H9 (cell line): ENCODE measurements at regions not wholly inside any gene's neighbourhood (a gene's known extent, or its start where the extent isn't known, plus 50 kb on each side); places are given as distances from the start of the nearest gene placed in this dataset.

Source experiments
- DNase-seq: peaks from one replicate; pipeline ENCODE4 v3.0.0-alpha.2; 2017
- H2AFZ ChIP-seq: one replicate; pipeline ENCODE4 v1.6.1; 2013; ENCODE audit warnings: mild to moderate bottlenecking, low read length, control low read depth, moderate library complexity
- H2AK5ac ChIP-seq: 2 replicates; pipeline ENCODE4 v1.6.1; 2013; ENCODE audit warnings: low read length, control low read depth, mixed read lengths; ENCODE audit not compliant: insufficient read length
- H2BK120ac ChIP-seq: one replicate; pipeline ENCODE4 v1.6.1; 2013; ENCODE audit warnings: low read depth, mild to moderate bottlenecking, low read length, control low read depth, inconsistent platforms; ENCODE audit not compliant: poor library complexity, severe bottlenecking
- H2BK12ac ChIP-seq: 2 replicates; pipeline ENCODE4 v1.6.1; 2013; ENCODE audit warnings: low read length, control low read depth, mixed read lengths, low read depth; ENCODE audit not compliant: insufficient read length
- H2BK15ac ChIP-seq: 2 replicates; pipeline ENCODE4 v1.6.1; 2013; ENCODE audit warnings: low read depth, low read length, control low read depth
- H2BK20ac ChIP-seq: one replicate; pipeline ENCODE4 v1.6.1; 2013; ENCODE audit warnings: low read depth, mild to moderate bottlenecking, low read length, control low read depth, inconsistent platforms; ENCODE audit not compliant: poor library complexity, severe bottlenecking
- H2BK5ac ChIP-seq: 2 replicates; pipeline ENCODE4 v1.6.1; 2013; ENCODE audit warnings: low read length, control low read depth, mixed read lengths; ENCODE audit not compliant: insufficient read length
- H3K14ac ChIP-seq: 2 replicates; pipeline ENCODE4 v1.6.1; 2013; ENCODE audit warnings: low read length, control low read depth; ENCODE audit not compliant: insufficient read depth
- H3K18ac ChIP-seq: 2 replicates; pipeline ENCODE4 v1.6.1; 2013; ENCODE audit warnings: low read depth, mild to moderate bottlenecking, mixed read lengths, low read length, control low read depth; ENCODE audit not compliant: insufficient read length
- H3K23ac ChIP-seq: 2 replicates; pipeline ENCODE4 v1.6.1; 2013; ENCODE audit warnings: low read length, control low read depth, mixed read lengths, low read depth; ENCODE audit not compliant: insufficient read length
- H3K23me2 ChIP-seq: 2 replicates; pipeline ENCODE4 v1.6.1; 2013; ENCODE audit warnings: low read depth, mild to moderate bottlenecking, mixed read lengths, low read length, control low read depth; ENCODE audit not compliant: insufficient read length, poor library complexity, severe bottlenecking
- H3K27ac ChIP-seq: 2 replicates; pipeline ENCODE4 v1.5.1; 2013; ENCODE audit warnings: low read length, control low read depth, mixed read lengths, low read depth; ENCODE audit not compliant: insufficient read length
- H3K27me3 ChIP-seq: 2 replicates; pipeline ENCODE4 v1.6.1; 2013; ENCODE audit warnings: low read length, control low read depth, inconsistent platforms; ENCODE audit not compliant: insufficient read depth
- H3K4ac ChIP-seq: 2 replicates; pipeline ENCODE4 v1.6.1; 2013; ENCODE audit warnings: low read depth, mild to moderate bottlenecking, control low read depth, inconsistent platforms, low read length, moderate library complexity
- H3K4me1 ChIP-seq: 2 replicates; pipeline ENCODE4 v1.6.1; 2013; ENCODE audit warnings: low read length, control low read depth, inconsistent platforms; ENCODE audit not compliant: insufficient read depth
- H3K4me2 ChIP-seq: 2 replicates; pipeline ENCODE4 v1.6.1; 2013; ENCODE audit warnings: low read length, control low read depth, mixed read lengths; ENCODE audit not compliant: insufficient read length, insufficient read depth
- H3K56ac ChIP-seq: 2 replicates; pipeline ENCODE4 v1.6.1; 2013; ENCODE audit warnings: low read depth, mild to moderate bottlenecking, mixed read lengths, low read length, control low read depth; ENCODE audit not compliant: insufficient read length
- H3K79me1 ChIP-seq: 2 replicates; pipeline ENCODE4 v1.6.1; 2013; ENCODE audit warnings: low read depth, mild to moderate bottlenecking, moderate library complexity, low read length, control low read depth, inconsistent platforms; ENCODE audit not compliant: insufficient read depth, poor library complexity, severe bottlenecking
- H3K79me2 ChIP-seq: 2 replicates; pipeline ENCODE4 v1.6.1; 2013; ENCODE audit warnings: low read length, control low read depth, inconsistent platforms; ENCODE audit not compliant: insufficient read depth
- H3K9ac ChIP-seq: 2 replicates; pipeline ENCODE4 v1.6.1; 2013; ENCODE audit warnings: low read length, control low read depth, mixed read lengths; ENCODE audit not compliant: insufficient read length; ENCODE audit errors: extremely low read depth
- H3K9me3 ChIP-seq: one replicate; pipeline ENCODE4 v1.6.1; 2013; ENCODE audit warnings: low read depth, low read length, inconsistent platforms; ENCODE audit not compliant: control insufficient read depth
- H3T11ph ChIP-seq: one replicate; pipeline ENCODE4 v1.6.1; 2013; ENCODE audit warnings: mild to moderate bottlenecking, low read length, control low read depth, inconsistent platforms
- H4K20me1 ChIP-seq: one replicate; pipeline ENCODE4 v1.6.1; 2013; ENCODE audit not compliant: control insufficient read depth, insufficient read length, insufficient read depth
- H4K5ac ChIP-seq: 2 replicates; pipeline ENCODE4 v1.6.1; 2013; ENCODE audit warnings: low read depth, mild to moderate bottlenecking, mixed read lengths, low read length, control low read depth; ENCODE audit not compliant: insufficient read length
- H4K8ac ChIP-seq: replicated peaks from 2 replicates; pipeline ENCODE4 v1.6.1; 2013; ENCODE audit warnings: low read length, control low read depth, mixed read lengths, low read depth; ENCODE audit not compliant: insufficient read length
- H4K91ac ChIP-seq: 2 replicates; pipeline ENCODE4 v1.6.1; 2013; ENCODE audit warnings: low read depth, mild to moderate bottlenecking, moderate library complexity, mixed read lengths, low read length, control low read depth; ENCODE audit not compliant: insufficient read length
- H3K27ac Mint-ChIP-seq, 3 experiments: 2 replicates in 2 of 3; 3 replicates in 1 of 3; pipeline ENCODE4 v1.8.0; 2020 to 2021; ENCODE audit warnings: mixed read lengths in 3 of 3, mild to moderate bottlenecking in 1 of 3, moderate library complexity in 1 of 3
- H3K27me3 Mint-ChIP-seq: 2 replicates; pipeline ENCODE4 v1.8.0; 2021; ENCODE audit warnings: low read depth, mild to moderate bottlenecking, moderate library complexity, mixed read lengths
- H3K36me3 Mint-ChIP-seq, 3 experiments: 2 replicates in 2 of 3; 3 replicates in 1 of 3; pipeline ENCODE4 v1.8.0; 2020 to 2021; ENCODE audit warnings: low read depth in 3 of 3, mixed read lengths in 3 of 3; ENCODE audit not compliant: insufficient read depth in 1 of 3
- H3K4me1 Mint-ChIP-seq, 2 experiments: 2 replicates each; pipeline ENCODE4 v1.8.0; 2020; ENCODE audit warnings: mixed read lengths in 2 of 2
- H3K4me3 Mint-ChIP-seq, 2 experiments: 2 replicates in 1 of 2; 3 replicates in 1 of 2; pipeline ENCODE4 v1.8.0; 2020 to 2021; ENCODE audit warnings: mild to moderate bottlenecking in 2 of 2, mixed read lengths in 2 of 2, moderate library complexity in 1 of 2
- H3K9me3 Mint-ChIP-seq, 2 experiments: 2 replicates in 1 of 2; 3 replicates in 1 of 2; pipeline ENCODE4 v1.8.0; 2020; ENCODE audit warnings: mild to moderate bottlenecking in 2 of 2, mixed read lengths in 2 of 2, moderate library complexity in 1 of 2
- CTCF ChIP-seq: fragments of 200-600 bp; sonication (generic); conservative IDR thresholded peaks from 3 replicates; pipeline ENCODE4 v1.8.0; 2021; ENCODE audit warnings: antibody characterized with exemption, mild to moderate bottlenecking
- WGBS: extraction: QIAGEN DNeasy Blood & Tissue Kit; methylation state at CpG from one replicate; pipeline ENCODE4 v1.1.7; 2013; ENCODE audit warnings: missing lambda C conversion rate, low lambda C conversion rate, mixed read lengths; ENCODE audit not compliant: insufficient read length; ENCODE audit errors: extremely low coverage; 5-methylcytosine and 5-hydroxymethylcytosine counted together

- no peak overlapping the region for H2BK15ac ChIP-seq
- H2BK5ac ChIP-seq = no peak overlapping the region
- H3K14ac ChIP-seq = no peak overlapping the region
- H3K9me3 Mint-ChIP-seq = peaks cover 2 to 6% of the 10 kb centered on the region in 2 experiments; a peak in 3 of 5 replicates
- H2AK5ac ChIP-seq = no peak overlapping the region
- WGBS = no CpG with 5 or more reads among the region's 12 CpGs
- H3K18ac ChIP-seq = no peak overlapping the region
- no peaks in the 10 kb centered on the region for H3K79me1 ChIP-seq
- no peak overlapping the region for H3K9ac ChIP-seq
- no peak overlapping the region for H2BK20ac ChIP-seq
- H3K9me3 ChIP-seq = no peaks in the 10 kb centered on the region
- H3T11ph ChIP-seq = no peak overlapping the region
- H3K56ac ChIP-seq = no peak overlapping the region
- no peak for DNase-seq
- H3K4me2 ChIP-seq = no peak overlapping the region
- H2BK12ac ChIP-seq = no peak overlapping the region
- TF ChIP-seq CTCF = no peak
- no peak overlapping the region for H4K8ac ChIP-seq
- H2AFZ ChIP-seq = no peak overlapping the region
- peaks cover 6% of the 10 kb centered on the region for H3K23me2 ChIP-seq
- no peak overlapping the region for H3K23ac ChIP-seq
- no peak overlapping the region for H3K27ac ChIP-seq
- no peaks in the 10 kb centered on the region for H4K20me1 ChIP-seq
- no peaks in the 10 kb centered on the region for H3K79me2 ChIP-seq
- H3K4ac ChIP-seq = no peak overlapping the region
- no peak overlapping the region; a peak in 1 of 5 replicates for H3K4me3 Mint-ChIP-seq
- peaks cover 45% of the 10 kb centered on the region for H3K27me3 ChIP-seq
- no peaks in the 10 kb centered on the region for H3K4me1 ChIP-seq
- no peak overlapping the region for H3K27ac Mint-ChIP-seq
- H3K4me1 Mint-ChIP-seq = peaks cover 26 to 27% of the 10 kb centered on the region in 2 experiments
- H3K27me3 Mint-ChIP-seq = peaks cover 74% of the 10 kb centered on the region
- no peak overlapping the region for H4K91ac ChIP-seq
- no peak overlapping the region for H4K5ac ChIP-seq
- H3K36me3 Mint-ChIP-seq = no peaks in the 10 kb centered on the region; a peak in 2 of 7 replicates
- H2BK120ac ChIP-seq = no peak overlapping the region
Measured at GRCh38 chr6:166004876-166005275, 162.8 kb downstream of the TBXT start.
